HL-60 (cell line): ENCODE measurements at regions not wholly inside any gene's neighbourhood (a gene's known extent, or its start where the extent isn't known, plus 50 kb on each side); places are given as distances from the start of the nearest gene placed in this dataset.

ENCODE experiments used
- CTCF ChIP-seq: IDR thresholded peaks from one replicate; pipeline ENCODE4 v1.5.1; 2011; ENCODE audit warnings: low read length, control low read depth, inconsistent platforms; ENCODE audit not compliant: insufficient read depth
- GABPA ChIP-seq: IDR thresholded peaks from 2 replicates; pipeline ENCODE4 v1.6.1; 2012; ENCODE audit warnings: low read depth
- POLR2AphosphoS5 ChIP-seq: IDR thresholded peaks from 2 replicates; pipeline ENCODE4 v1.6.1; 2012; ENCODE audit warnings: low read depth
- REST ChIP-seq: IDR thresholded peaks from 2 replicates; pipeline ENCODE4 v1.6.1; 2012; ENCODE audit warnings: low read depth; ENCODE audit not compliant: insufficient replicate concordance

GRCh38 chr12:114041136-114041535 lies 75.0 kb upstream of the RBM19 start:
- TF ChIP-seq CTCF (no peak), POLR2AphosphoS5 (no peak), REST (no peak), GABPA (no peak)
